ENCODE measurements at regions not wholly inside any gene's neighbourhood (a gene's known extent, or its start where the extent isn't known, plus 50 kb on each side); places are given as distances from the start of the nearest gene placed in this dataset.

GRCh38 chr17:79168486-79169055 lies 93.9 kb downstream of the ENGASE start:
- Histone ChIP-seq H3K36me3 (ENCODE audit: control insufficient read depth, insufficient read depth, low read length) (no peaks in the 10 kb centered on the region), H3K27me3 (ENCODE audit: control insufficient read depth, insufficient read depth, low read length) (no peaks in the 10 kb centered on the region; the same call in 1 of the 2 replicates), H3K4me3 (ENCODE audit: low read depth, low read length) (no peak overlapping the region)
- ChIA-PET POLR2A (no interaction called here), CTCF (no interaction called here)
- TF ChIP-seq CTCF (IDR thresholded peaks at IDR 0.05; ENCODE audit: insufficient read depth, low read depth, low read length): no peak
- no peak for DNase-seq (ENCODE audit: low read depth)

GRCh38 chr17:79167486-79167885 lies 92.9 kb downstream of the ENGASE start:
- ChIA-PET POLR2A (no interaction called here), CTCF (interaction anchor here (0.7 kb wide), 1 partner anchor 10 kb away, joined by 3 read pairs; no protein-coding TSS in a partner anchor)
- no peaks in the 10 kb centered on the region for H3K36me3 ChIP-seq (ENCODE audit: control insufficient read depth, insufficient read depth, low read length)
- no peak overlapping the region for H3K4me3 ChIP-seq (ENCODE audit: low read depth, low read length)
- TF ChIP-seq CTCF (IDR thresholded peaks at IDR 0.05; ENCODE audit: insufficient read depth, low read depth, low read length): no peak
- DNase-seq (ENCODE audit: low read depth): no peak
- no peaks in the 10 kb centered on the region; the same call in 1 of the 2 replicates for H3K27me3 ChIP-seq (ENCODE audit: control insufficient read depth, insufficient read depth, low read length)

GRCh38 chr17:79165756-79166473 lies 91.3 kb downstream of the ENGASE start:
- Histone ChIP-seq H3K4me3 (ENCODE audit: low read depth, low read length) (no peak overlapping the region), H3K36me3 (ENCODE audit: control insufficient read depth, insufficient read depth, low read length) (no peaks in the 10 kb centered on the region), H3K27me3 (ENCODE audit: control insufficient read depth, insufficient read depth, low read length) (no peaks in the 10 kb centered on the region; the same call in 1 of the 2 replicates)
- no peak for TF ChIP-seq CTCF (IDR thresholded peaks at IDR 0.05; ENCODE audit: insufficient read depth, low read depth, low read length)
- ChIA-PET CTCF (no interaction called here), POLR2A (no interaction called here)
- DNase-seq (ENCODE audit: low read depth): no peak

- no peak for TF ChIP-seq CTCF (IDR thresholded peaks at IDR 0.05; ENCODE audit: insufficient read depth, low read depth, low read length)
- DNase-seq (ENCODE audit: low read depth): no peak
- Histone ChIP-seq H3K27me3 (ENCODE audit: control insufficient read depth, insufficient read depth, low read length) (no peaks in the 10 kb centered on the region; the same call in 1 of the 2 replicates), H3K36me3 (ENCODE audit: control insufficient read depth, insufficient read depth, low read length) (no peaks in the 10 kb centered on the region), H3K4me3 (ENCODE audit: low read depth, low read length) (no peak overlapping the region)
- CTCF ChIA-PET: no interaction called here
- POLR2A ChIA-PET: no interaction called here
Observed at GRCh38 chr17:79164913-79165695, 90.5 kb downstream of the ENGASE start.

- POLR2A ChIA-PET: no interaction called here
- no peak for TF ChIP-seq CTCF (IDR thresholded peaks at IDR 0.05; ENCODE audit: insufficient read depth, low read depth, low read length)
- H3K27me3 ChIP-seq (ENCODE audit: control insufficient read depth, insufficient read depth, low read length): no peaks in the 10 kb centered on the region; the same call in 1 of the 2 replicates
- no peaks in the 10 kb centered on the region for H3K36me3 ChIP-seq (ENCODE audit: control insufficient read depth, insufficient read depth, low read length)
- CTCF ChIA-PET: no interaction called here
- no peak overlapping the region for H3K4me3 ChIP-seq (ENCODE audit: low read depth, low read length)
- DNase-seq (ENCODE audit: low read depth): no peak
Observed at GRCh38 chr17:79164408-79164807, 89.8 kb downstream of the ENGASE start.

Data from BJ (cell line).